ENCODE measurements at regions not wholly inside any gene's neighbourhood (a gene's known extent, or its start where the extent isn't known, plus 50 kb on each side); places are given as distances from the start of the nearest gene placed in this dataset.
"Not testable (repeated sequence)": the region's sequence is repeated elsewhere in the genome, so short reads cannot be mapped to it uniquely, and the experiment has no call there.

DNA sequence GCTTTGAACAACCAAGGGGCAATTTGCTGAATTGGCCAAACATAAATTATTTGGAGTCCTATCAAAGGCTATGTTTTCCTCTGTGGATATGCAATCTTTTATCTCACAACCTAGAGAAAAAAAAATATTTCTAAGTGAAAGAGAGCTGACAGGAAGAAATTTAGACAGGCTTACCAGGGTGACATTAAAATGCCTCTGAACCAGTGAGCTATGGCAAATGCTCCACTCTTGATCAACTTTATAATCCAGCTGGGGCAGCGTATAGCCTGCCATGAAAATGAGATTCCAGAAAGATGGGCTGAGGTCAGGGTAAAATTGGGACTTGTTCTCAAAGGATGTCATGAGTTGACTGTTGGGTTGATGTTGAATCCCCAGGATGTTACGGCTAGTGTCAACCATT lies 399.3 kb upstream of the TRPC7 start:
- in situ Hi-C loops (cut with HindIII; ENCODE audit: low sequenced_read_pairs), result no loop called here

GRCh38 chr5:136763548-136763947 lies 398.2 kb upstream of the TRPC7 start:
- no peak for DNase-seq (ENCODE audit: low spot score)
- in situ Hi-C loops (cut with HindIII; ENCODE audit: low sequenced_read_pairs), result no loop called here

More for the DNA sequence above, 399.3 kb upstream of the TRPC7 start:
- no peak for DNase-seq (ENCODE audit: low spot score)

DNA sequence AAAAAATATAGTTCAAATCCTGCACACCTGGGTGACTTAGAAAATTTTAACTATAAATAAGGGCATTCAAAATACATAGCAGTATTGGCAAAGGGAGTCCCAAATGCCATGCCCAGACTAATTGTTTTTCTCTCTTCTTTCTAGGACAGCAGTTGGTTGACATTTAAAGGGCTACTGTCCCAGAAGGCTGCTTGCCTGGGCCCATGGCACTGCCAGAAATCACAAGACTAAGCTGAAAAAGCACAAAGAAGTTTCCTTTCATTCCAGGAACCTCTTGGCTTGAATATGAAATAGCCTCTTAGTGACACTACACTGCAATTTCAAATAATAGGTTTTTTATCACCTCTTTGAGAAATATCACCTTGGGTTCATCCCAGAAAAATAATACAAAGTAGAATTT lies 388.9 kb upstream of the TRPC7 start:
- in situ Hi-C loops (cut with HindIII; ENCODE audit: low sequenced_read_pairs), result no loop called here
- DNase-seq (ENCODE audit: low spot score), result peak; percentile 16

GRCh38 chr5:136750224-136750862 lies 385.0 kb upstream of the TRPC7 start:
- in situ Hi-C loops (cut with HindIII; ENCODE audit: low sequenced_read_pairs), result no loop called here

DNA sequence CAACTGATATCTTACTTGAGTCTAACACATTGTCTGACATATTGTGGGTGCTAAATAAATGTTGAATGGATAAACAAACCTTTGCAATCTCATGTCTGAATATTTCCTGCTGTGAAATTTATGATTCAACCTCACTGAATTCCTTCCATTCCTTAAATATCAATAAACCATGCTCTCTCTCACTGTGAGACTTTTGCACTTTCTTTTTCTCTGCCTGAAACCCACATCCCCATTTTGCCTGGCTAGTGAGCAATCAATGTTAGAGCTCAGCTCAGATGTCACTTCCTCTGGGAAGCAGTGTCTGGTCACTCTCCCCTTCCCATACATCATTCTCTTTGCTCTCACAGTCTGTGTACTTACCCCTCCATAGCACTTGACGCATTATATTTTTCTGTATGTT lies 383.7 kb upstream of the TRPC7 start:
- in situ Hi-C loops (cut with HindIII; ENCODE audit: low sequenced_read_pairs), result no loop called here
- DNase-seq (ENCODE audit: low spot score), result no peak

More at GRCh38 chr5:136750224-136750862, 385.0 kb upstream of the TRPC7 start:
- DNase-seq (ENCODE audit: low spot score), result no peak

DNA sequence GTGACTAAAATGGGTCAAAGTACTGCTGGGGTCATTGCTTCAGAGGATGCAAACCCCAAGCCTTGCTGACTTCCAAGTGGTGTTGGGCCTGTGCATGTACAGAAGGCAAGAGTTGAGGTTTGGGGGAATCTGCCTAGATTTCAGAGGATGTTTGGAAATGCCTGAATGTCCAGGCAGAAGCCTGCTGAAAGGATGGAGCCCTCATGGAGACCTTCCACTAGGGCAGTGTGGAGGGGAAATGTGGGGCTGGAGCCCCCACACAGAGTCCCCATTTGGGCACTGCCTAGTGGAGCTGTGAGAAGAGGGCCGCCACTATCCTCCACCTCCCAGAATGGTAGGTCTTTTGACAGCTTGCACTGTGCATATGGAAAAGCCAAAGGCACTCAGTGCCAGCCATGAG lies 377.7 kb upstream of the TRPC7 start:
- in situ Hi-C loops (cut with HindIII; ENCODE audit: low sequenced_read_pairs), result no loop called here
- DNase-seq (ENCODE audit: low spot score), result no peak

DNA sequence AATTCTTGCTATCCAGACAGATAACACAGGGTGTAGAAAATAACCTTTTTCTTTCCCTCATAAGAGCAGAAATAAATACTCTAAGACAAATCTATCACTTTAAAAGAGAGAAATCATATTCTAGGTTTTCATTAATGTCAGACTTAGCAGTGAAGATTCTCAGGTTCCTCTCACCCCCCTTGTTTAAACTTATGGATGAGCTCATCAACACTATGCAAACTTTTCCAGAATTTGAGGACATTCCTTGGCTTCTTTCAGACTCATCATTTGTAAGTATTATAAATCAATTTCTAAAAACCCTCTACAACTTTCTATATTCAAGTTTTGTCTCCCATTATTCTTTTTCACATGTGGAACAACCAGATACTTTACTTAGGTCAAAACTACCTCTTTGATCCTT lies 374.9 kb upstream of the TRPC7 start:
- no peak for DNase-seq (ENCODE audit: low spot score)
- in situ Hi-C loops (cut with HindIII; ENCODE audit: low sequenced_read_pairs), result no loop called here

- in situ Hi-C loops (cut with HindIII; ENCODE audit: low sequenced_read_pairs); DNase-seq (ENCODE audit: low spot score): not testable (repeated sequence)
Observed at GRCh38 chr5:136739271-136739670, 373.9 kb upstream of the TRPC7 start.

DNA sequence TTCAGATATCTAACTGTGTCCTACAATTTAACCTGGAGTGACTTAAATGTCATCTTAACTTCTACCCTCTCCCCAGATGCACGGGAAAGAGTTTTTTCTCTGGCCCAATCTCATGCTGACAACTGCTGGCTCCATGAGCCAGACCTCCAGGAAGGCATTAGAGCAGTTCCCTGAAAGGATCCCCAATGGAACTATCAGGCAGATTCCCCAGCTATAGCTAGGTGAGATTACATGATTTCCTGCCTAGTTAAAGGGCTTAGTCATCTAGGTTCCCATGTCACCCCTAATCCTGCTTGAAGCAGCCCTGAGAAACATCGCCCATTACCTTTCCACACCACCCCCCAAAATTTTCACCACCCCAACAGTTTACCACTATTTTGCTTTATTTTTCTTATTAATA lies 373.5 kb upstream of the TRPC7 start:
- DNase-seq (ENCODE audit: low spot score), result no peak
- in situ Hi-C loops (cut with HindIII; ENCODE audit: low sequenced_read_pairs), result no loop called here

GRCh38 chr5:136736021-136736420 lies 370.7 kb upstream of the TRPC7 start:
- in situ Hi-C loops (cut with HindIII; ENCODE audit: low sequenced_read_pairs), result no loop called here

GRCh38 chr5:136735611-136736010 lies 370.3 kb upstream of the TRPC7 start:
- in situ Hi-C loops (cut with HindIII; ENCODE audit: low sequenced_read_pairs); DNase-seq (ENCODE audit: low spot score): not testable (repeated sequence)

More at GRCh38 chr5:136736021-136736420, 370.7 kb upstream of the TRPC7 start:
- DNase-seq (ENCODE audit: low spot score), result no peak

DNA sequence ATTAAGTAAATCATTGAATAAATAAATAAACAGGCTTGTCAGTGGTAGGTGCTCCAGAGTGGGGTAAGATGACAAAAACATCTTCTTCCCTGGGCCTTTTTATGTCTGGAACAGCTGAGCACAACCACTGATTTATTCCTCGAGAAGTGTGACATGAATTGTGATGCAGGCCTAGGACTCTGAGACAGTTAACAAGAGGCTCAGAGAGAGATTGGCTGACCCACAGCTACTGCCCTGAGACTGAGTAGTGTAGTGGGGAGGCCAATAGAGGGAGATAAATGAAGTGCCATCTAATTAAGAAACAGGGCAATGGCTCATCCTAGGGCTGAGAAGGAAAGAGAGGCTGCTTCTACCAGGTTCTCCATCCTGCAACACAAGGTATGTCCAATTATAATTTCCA lies 369.3 kb upstream of the TRPC7 start:
- in situ Hi-C loops (cut with HindIII; ENCODE audit: low sequenced_read_pairs), result no loop called here

GRCh38 chr5:136732751-136733150 lies 367.4 kb upstream of the TRPC7 start:
- no peak for DNase-seq (ENCODE audit: low spot score)
- in situ Hi-C loops (cut with HindIII; ENCODE audit: low sequenced_read_pairs), result no loop called here

More for the DNA sequence above, 369.3 kb upstream of the TRPC7 start:
- DNase-seq (ENCODE audit: low spot score), result no peak

DNA sequence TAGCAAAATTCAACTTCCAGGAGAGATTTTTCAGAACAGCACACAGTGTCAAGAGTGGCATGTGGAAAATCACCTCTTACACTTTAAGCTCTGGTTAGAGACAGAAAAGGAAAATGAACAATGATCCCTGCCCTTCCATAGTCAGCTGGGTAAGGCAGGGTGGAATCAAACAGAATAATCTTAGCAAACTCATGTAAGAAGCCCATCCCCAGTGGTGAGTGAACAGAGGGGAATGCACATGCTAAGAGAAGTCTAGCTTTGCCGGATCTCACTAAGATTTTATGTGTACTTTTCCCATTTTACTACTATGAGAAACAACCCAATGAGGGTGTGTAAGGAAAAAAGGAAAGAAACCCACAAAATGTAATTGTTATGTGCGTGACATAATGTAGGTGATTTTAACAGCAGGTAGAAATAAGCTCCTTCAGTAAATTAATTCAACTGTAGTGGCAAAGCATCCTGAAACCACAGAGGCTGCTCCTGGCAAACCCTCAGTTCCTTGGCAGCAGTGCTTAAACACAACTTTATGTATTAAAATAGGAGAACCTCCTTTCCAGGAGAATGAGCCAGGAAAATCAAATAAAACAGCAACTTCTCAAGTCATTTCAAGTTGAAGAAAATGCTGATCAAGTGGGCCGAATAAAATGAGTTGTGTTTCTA lies 366.0 kb upstream of the TRPC7 start:
- no peak for DNase-seq (ENCODE audit: low spot score)

DNA sequence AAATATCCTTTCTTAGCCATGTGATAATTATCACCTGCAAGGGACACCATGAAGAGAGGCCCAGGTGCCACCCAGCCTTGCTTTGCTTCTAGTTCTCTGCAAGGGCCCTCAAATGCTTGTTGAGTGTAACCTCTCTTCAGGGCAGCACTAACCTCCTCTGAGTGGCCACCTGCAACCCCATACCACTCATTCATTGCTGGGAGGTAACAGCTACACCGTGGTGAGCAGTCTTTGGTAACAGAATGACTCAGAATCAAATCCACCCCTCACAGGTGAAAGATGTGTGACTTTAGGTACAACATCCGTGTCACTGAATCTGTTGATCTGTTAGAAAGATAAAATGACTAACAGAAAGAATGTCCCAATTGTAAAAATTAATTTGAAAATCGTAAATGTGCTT lies 365.1 kb upstream of the TRPC7 start:
- in situ Hi-C loops (cut with HindIII; ENCODE audit: low sequenced_read_pairs), result no loop called here
- DNase-seq (ENCODE audit: low spot score), result no peak

More for the DNA sequence above, 366.0 kb upstream of the TRPC7 start:
- in situ Hi-C loops (cut with HindIII; ENCODE audit: low sequenced_read_pairs), result no loop called here

- DNase-seq (ENCODE audit: low spot score), result no peak
- in situ Hi-C loops (cut with HindIII; ENCODE audit: low sequenced_read_pairs), result no loop called here
Observed at GRCh38 chr5:136729901-136730355, 364.6 kb upstream of the TRPC7 start.

DNA sequence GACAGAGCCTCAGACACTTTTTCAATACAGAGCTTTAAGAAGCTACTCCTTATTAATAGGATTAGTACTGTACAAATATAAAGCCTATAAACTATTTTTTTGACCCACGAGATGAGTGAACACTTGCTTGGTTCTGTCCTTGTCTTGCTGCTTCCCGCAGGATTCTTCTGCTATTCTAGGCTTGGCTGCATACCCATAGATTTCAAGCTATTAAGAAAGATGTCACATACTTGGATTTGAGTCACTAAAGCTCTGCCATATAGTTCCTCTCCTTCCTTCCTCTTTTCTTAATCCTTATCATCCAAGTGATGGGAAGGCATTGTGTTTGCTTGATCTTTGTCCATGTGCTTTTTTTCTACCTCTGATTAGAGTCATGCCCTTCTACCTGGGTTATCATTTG lies 361.2 kb upstream of the TRPC7 start:
- in situ Hi-C loops (cut with HindIII; ENCODE audit: low sequenced_read_pairs), result no loop called here
- no peak for DNase-seq (ENCODE audit: low spot score)

DNA sequence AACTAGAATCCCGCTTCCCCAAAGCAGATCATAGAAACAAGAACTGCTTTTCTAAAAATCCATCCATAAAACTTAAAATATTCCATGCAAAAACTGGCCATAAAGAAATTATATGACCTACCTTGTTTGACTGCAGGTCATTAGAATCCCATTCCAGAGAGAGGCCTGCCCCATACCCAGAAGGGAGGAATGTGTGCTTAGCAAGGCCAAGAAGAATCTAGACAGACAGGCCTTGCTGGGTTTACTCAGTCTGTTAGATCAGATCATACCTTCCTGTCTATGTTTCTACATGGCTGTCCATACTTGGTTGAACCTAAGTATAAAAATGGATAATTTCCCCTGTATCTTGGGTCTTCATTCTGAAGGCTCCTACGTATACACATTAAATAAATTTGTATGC lies 358.8 kb upstream of the TRPC7 start:
- DNase-seq (ENCODE audit: low spot score), result no peak
- in situ Hi-C loops (cut with HindIII; ENCODE audit: low sequenced_read_pairs), result no loop called here

DNA sequence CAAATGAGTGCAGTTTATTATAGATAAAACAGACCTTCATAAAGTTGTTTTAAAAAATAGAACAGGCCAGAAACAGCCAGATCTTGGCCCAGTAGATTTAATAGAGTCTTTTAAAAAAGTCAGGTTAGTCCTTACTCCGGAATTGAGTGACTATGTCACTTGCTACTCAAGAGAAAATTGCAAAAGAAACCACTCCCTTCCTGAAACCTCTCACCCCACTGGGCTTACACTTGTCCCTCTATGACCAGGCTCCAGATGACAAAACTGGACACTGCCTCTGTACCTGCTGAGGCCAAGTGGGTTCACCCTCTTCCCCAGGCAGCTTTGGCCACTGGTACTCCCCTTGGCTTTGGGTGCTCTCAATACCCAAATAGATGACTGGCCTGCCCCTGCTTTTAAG lies 357.2 kb upstream of the TRPC7 start:
- in situ Hi-C loops (cut with HindIII; ENCODE audit: low sequenced_read_pairs), result no loop called here

DNA sequence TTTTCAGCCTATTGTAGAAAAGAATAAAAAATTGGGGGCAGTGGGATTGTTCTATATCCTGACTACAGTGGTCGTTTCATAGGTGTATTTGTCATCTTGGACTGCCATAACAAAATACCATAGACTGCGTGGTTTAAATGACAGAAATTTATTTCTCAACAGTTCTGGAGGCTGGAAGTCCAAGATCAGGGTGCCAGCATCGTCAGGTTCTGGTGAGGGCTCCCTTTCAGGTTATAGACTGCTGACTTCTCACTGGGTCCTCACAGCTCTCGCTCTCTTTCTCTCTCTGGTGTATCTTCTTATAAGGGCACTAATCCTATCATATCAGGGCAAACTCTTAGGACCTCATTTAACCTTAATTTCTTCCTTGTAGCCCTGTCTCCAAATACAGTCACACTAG lies 356.7 kb upstream of the TRPC7 start:
- DNase-seq (ENCODE audit: low spot score), result no peak
- in situ Hi-C loops (cut with HindIII; ENCODE audit: low sequenced_read_pairs), result no loop called here

More for the DNA sequence above, 357.2 kb upstream of the TRPC7 start:
- no peak for DNase-seq (ENCODE audit: low spot score)

DNA sequence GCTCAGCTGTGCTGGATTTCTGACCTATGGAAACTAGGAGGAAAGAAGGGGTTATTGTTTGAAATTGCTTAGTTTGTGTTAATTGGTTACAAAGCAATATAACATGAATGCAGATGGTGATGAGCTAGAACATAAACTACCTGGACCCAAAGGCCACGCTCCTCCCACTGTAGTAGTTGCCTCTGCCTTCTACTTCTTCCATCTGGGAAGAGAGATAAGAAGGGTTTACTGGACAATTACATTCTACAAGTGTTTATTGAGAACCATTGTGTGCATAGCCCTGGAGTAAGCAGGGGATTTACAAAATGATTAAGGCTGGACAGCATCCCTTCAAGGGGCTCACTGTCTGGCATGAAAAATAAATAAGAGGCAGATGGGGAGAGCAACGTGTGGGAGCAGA lies 355.3 kb upstream of the TRPC7 start:
- in situ Hi-C loops (cut with HindIII; ENCODE audit: low sequenced_read_pairs), result no loop called here
- DNase-seq (ENCODE audit: low spot score), result no peak

All from G401 (cell line).